ENCODE measurements at regions not wholly inside any gene's neighbourhood (a gene's known extent, or its start where the extent isn't known, plus 50 kb on each side); places are given as distances from the start of the nearest gene placed in this dataset.
"Not testable (repeated sequence)": the region's sequence is repeated elsewhere in the genome, so short reads cannot be mapped to it uniquely, and the experiment has no call there.

DNA sequence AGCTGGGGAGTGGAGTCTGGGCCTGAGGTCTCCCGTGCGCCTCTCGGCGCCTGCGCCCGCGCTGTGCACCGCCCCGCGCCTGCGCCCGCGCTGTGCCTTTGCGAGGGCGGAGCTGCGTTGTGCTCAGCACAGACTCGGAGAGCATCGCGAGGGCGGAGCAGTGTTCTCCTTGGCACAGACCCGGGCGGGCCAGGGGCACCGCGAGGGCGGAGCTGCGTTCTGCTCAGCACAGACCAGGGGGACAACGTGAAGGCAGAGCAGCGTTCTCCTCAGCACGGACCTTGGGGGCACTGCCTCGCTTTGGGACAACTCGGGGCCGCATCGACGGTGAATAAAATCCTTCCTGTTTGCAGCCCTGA lies 2968.4 kb downstream of the RPIA start:
- not testable (repeated sequence) for DNase-seq

DNA sequence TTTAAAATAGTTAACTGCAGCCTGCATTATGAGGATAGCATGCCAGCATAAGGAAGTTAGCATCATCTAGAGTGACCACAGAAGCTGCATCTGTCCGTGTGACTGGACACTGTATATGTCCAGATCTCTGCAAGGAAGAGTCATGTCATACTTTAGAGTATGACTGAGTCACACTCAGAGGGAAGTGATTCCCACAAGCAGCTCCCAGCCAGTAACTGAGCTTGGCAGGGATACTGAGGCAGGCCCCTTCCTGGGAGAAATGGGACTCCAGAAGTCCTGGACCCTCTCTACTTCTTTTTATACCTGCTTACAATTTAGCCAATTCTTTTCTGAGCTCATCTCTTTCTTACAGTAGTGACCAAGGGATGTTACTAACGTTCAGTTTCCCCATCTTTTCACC lies 2975.9 kb downstream of the RPIA start:
- DNase-seq: not testable (repeated sequence)

DNA sequence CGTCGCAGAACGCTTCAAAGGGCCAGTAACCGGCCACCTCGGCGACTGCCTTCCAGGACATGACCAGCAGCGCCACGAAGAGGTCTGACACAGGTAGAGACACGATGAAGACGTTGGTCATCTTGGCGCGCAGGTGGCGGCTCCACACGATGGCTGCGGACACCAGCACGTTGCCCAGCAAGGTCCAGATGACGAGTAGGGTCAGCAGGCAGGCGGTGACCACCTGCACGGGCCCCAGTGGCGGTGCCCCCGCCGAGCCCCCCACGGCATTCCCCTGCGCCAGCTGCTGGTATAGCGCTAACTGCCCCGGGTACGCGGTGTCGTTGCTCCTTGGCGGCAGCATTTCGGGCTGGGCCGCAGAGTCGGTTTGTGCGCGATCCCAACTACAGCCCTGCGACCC lies 2994.1 kb downstream of the RPIA start:
- not testable (repeated sequence) for DNase-seq

DNA sequence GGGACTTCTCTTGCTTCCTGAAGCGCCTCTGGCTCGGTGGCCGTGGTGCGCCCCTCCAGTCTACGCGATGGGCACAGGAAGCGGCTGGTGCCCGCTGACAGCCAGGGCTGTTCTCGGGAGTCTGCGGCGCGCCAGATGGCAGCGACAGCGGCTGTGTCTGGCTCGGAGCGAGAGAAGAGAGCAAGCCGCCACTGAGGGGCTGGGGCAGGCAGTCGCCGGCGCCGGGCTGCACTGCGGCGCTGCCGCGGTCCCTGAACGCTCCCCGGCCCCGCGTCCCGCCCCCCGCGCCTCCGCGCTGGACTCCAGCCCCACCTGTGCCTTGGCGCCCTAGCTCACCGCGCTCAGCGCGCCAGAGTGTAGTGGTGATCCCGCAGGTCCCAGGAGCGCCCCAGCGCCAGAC lies 2994.6 kb downstream of the RPIA start:
- not testable (repeated sequence) for DNase-seq
